Esophagus muscularis mucosa (tissue), 4 donors: ENCODE measurements at regions not wholly inside any gene's neighbourhood (a gene's known extent, or its start where the extent isn't known, plus 50 kb on each side); places are given as distances from the start of the nearest gene placed in this dataset.

Source experiments
- DNase-seq: peaks from one replicate; pipeline ENCODE4 v3.0.0-alpha.2; 2017; ENCODE audit errors: extremely low spot score
- H3K27ac ChIP-seq, 4 donors: fragments of 200-600 bp; sonication (generic); replicated peaks in 1 of 4; 1 replicate in 3 of 4; 2 replicates in 1 of 4; pipeline ENCODE4 v1.5.1; 2016 to 2019; ENCODE audit warnings: mild to moderate bottlenecking in 1 of 4
- H3K27me3 ChIP-seq, 4 donors: fragments of 200-600 bp; sonication (generic); one replicate each; pipeline versions ENCODE4 v1.5.1 to v1.6.0; 2016 to 2019
- H3K36me3 ChIP-seq, 4 donors: fragments of 200-600 bp; sonication (generic); one replicate each; pipeline ENCODE4 v1.5.1; 2016 to 2019
- H3K4me1 ChIP-seq, 4 donors: fragments of 200-600 bp; sonication (generic); one replicate each; pipeline ENCODE4 v1.5.1; 2016 to 2019
- H3K4me3 ChIP-seq, 4 donors: fragments of 200-600 bp; sonication (generic); 1 replicate in 2 of 4; 2 replicates in 2 of 4; pipeline ENCODE4 v1.5.1; 2016 to 2019; ENCODE audit warnings: mild to moderate bottlenecking in 4 of 4, moderate library complexity in 1 of 4
- H3K9me3 ChIP-seq, 4 donors: fragments of 200-600 bp; sonication (generic); 1 replicate in 3 of 4; 2 replicates in 1 of 4; pipeline ENCODE4 v1.5.1; 2016 to 2019
- CTCF ChIP-seq, 3 experiments: fragments of 200-600 bp in 2 of 3; fragments of 450-650 bp in 1 of 3; sonication (generic) in 2 of 3; IDR thresholded peaks; one replicate each; pipeline ENCODE4 v1.5.1; 2017 to 2019; ENCODE audit warnings: antibody characterized with exemption in 3 of 3, mild to moderate bottlenecking in 2 of 3, moderate library complexity in 1 of 3
- EP300 ChIP-seq: sonication (generic); formaldehyde crosslinking; IDR thresholded peaks from one replicate; pipeline ENCODE4 v1.6.1; 2017; ENCODE audit warnings: antibody characterized with exemption
- POLR2A ChIP-seq: fragments of 450-650 bp; IDR thresholded peaks from one replicate; pipeline ENCODE4 v1.6.1; 2017; ENCODE audit warnings: antibody characterized with exemption, moderate library complexity, mild to moderate bottlenecking, low read depth
- POLR2AphosphoS5 ChIP-seq, 2 donors: sonication (generic); formaldehyde crosslinking; IDR thresholded peaks; one replicate each; pipeline ENCODE4 v1.6.1; 2017; ENCODE audit warnings: antibody characterized with exemption in 2 of 2
- WGBS: methylation state at CpG from one replicate; pipeline ENCODE4 v1.1.5; 2018; 5-methylcytosine and 5-hydroxymethylcytosine counted together
- intact Hi-C: fragments of 100-400 bp; cut with DNase I; formaldehyde crosslinking; loops from one replicate; pipeline ENCODE4 v1.15.1; 2023

GRCh38 chr9:2411459-2412215 lies 209.9 kb upstream of the VLDLR start:
- DNase-seq, result no peak
- TF ChIP-seq POLR2A, result no peak
- no peak for TF ChIP-seq EP300
- no peak for TF ChIP-seq CTCF (IDR thresholded peaks at IDR 0.05)
- no peak for TF ChIP-seq POLR2AphosphoS5 (IDR thresholded peaks at IDR 0.05)
- Histone ChIP-seq H3K27me3 (no peaks in the 10 kb centered on the region), H3K4me3 (no peak overlapping the region), H3K9me3 (no peaks in the 10 kb centered on the region), H3K4me1 (no peaks in the 10 kb centered on the region), H3K27ac (no peak overlapping the region), H3K36me3 (no peaks in the 10 kb centered on the region)
- WGBS, result 72% methylated on average over 8 of the region's 8 CpGs
- intact Hi-C loops, result no loop called here

- WGBS, result 57% methylated on average over 4 of the region's 4 CpGs
- no peak for DNase-seq
- no peak overlapping the region for H3K27ac ChIP-seq
- intact Hi-C loops, result no loop called here
- H3K4me1 ChIP-seq, result peaks cover 0 to 5% (median 3%) of the 10 kb centered on the region in 4 donors
- TF ChIP-seq POLR2A (no peak), CTCF (IDR thresholded peaks at IDR 0.05) (no peak), POLR2AphosphoS5 (IDR thresholded peaks at IDR 0.05) (no peak), EP300 (no peak)
- no peaks in the 10 kb centered on the region for H3K36me3 ChIP-seq
- no peak overlapping the region for H3K4me3 ChIP-seq
- no peaks in the 10 kb centered on the region for H3K9me3 ChIP-seq
- no peaks in the 10 kb centered on the region for H3K27me3 ChIP-seq
Measured at GRCh38 chr9:2413160-2413805, 208.3 kb upstream of the VLDLR start.

- TF ChIP-seq CTCF (IDR thresholded peaks at IDR 0.05), result no peak
- no peak for TF ChIP-seq EP300
- no peak for TF ChIP-seq POLR2AphosphoS5 (IDR thresholded peaks at IDR 0.05)
- no peak for TF ChIP-seq POLR2A
Measured at GRCh38 chr9:2414465-2414864, 207.1 kb upstream of the VLDLR start.

GRCh38 chr9:2415326-2415725 lies 206.3 kb upstream of the VLDLR start:
- Histone ChIP-seq H3K27ac (no peak overlapping the region), H3K27me3 (no peaks in the 10 kb centered on the region), H3K9me3 (no peaks in the 10 kb centered on the region), H3K4me3 (no peak overlapping the region), H3K4me1 (peaks cover 0 to 11% (median 9%) of the 10 kb centered on the region in 4 donors), H3K36me3 (no peaks in the 10 kb centered on the region)
- no peak for DNase-seq
- 92% methylated on average over 6 of the region's 6 CpGs for WGBS
- intact Hi-C loops, result no loop called here
- TF ChIP-seq POLR2A, result no peak

More at GRCh38 chr9:2414465-2414864, 207.1 kb upstream of the VLDLR start:
- Histone ChIP-seq H3K9me3 (no peaks in the 10 kb centered on the region), H3K36me3 (no peaks in the 10 kb centered on the region), H3K4me1 (peaks cover 0 to 11% (median 9%) of the 10 kb centered on the region in 4 donors), H3K27ac (no peak overlapping the region), H3K4me3 (no peak overlapping the region), H3K27me3 (no peaks in the 10 kb centered on the region)
- intact Hi-C loops, result no loop called here
- DNase-seq, result no peak
- WGBS, result 98% methylated on average over 2 of the region's 2 CpGs

GRCh38 chr9:2417730-2418129 lies 203.9 kb upstream of the VLDLR start:
- Histone ChIP-seq H3K4me3 (no peak overlapping the region), H3K9me3 (no peaks in the 10 kb centered on the region), H3K36me3 (no peaks in the 10 kb centered on the region), H3K4me1 (peaks cover 0 to 11% (median 9%) of the 10 kb centered on the region in 4 donors), H3K27me3 (no peaks in the 10 kb centered on the region), H3K27ac (no peak overlapping the region)
- WGBS, result 82% methylated on average over 4 of the region's 4 CpGs
- no peak for DNase-seq
- intact Hi-C loops, result no loop called here
- TF ChIP-seq POLR2AphosphoS5 (IDR thresholded peaks at IDR 0.05) (no peak), POLR2A (no peak)
